Activated CD4-positive, alpha-beta T cell treated with anti-CD3 and anti-CD28 coated beads, Interleukin-10, Interleukin-2, amounts not matched to agents 100 ng/mL and 50 ng/mL, durations not matched to agents 16 hours and 8 hours (primary cell): ENCODE measurements at regions not wholly inside any gene's neighbourhood (a gene's known extent, or its start where the extent isn't known, plus 50 kb on each side); places are given as distances from the start of the nearest gene placed in this dataset.

Experiments used
- DNase-seq: peaks from one replicate; pipeline ENCODE4 v3.0.0-alpha.2; 2020

GRCh38 chr16:7090628-7091115 is 242.0 kb upstream of the RBFOX1 start:
- DNase-seq, result no peak

GRCh38 chr16:7089751-7090150 is 242.9 kb upstream of the RBFOX1 start:
- DNase-seq, result no peak

GRCh38 chr16:7088711-7089110 is 243.9 kb upstream of the RBFOX1 start:
- DNase-seq, result no peak

- DNase-seq, result peak; percentile 1
These were observed 245.6 kb upstream of the RBFOX1 start for GRCh38 chr16:7086822-7087616.

GRCh38 chr16:7085776-7086175 is 246.9 kb upstream of the RBFOX1 start:
- DNase-seq, result no peak

GRCh38 chr16:7083096-7083495 is 249.5 kb upstream of the RBFOX1 start:
- no peak for DNase-seq

GRCh38 chr16:7077636-7078035 is 255.0 kb upstream of the RBFOX1 start:
- no peak for DNase-seq

GRCh38 chr16:7074715-7075114 is 257.9 kb upstream of the RBFOX1 start:
- DNase-seq, result no peak

GRCh38 chr16:7057458-7057857 is 275.2 kb upstream of the RBFOX1 start:
- no peak for DNase-seq

- no peak for DNase-seq
These were observed 277.2 kb upstream of the RBFOX1 start for GRCh38 chr16:7055443-7055842.

- no peak for DNase-seq
These were observed 280.9 kb upstream of the RBFOX1 start for GRCh38 chr16:7051591-7052349.

GRCh38 chr16:7044331-7044730 is 288.3 kb upstream of the RBFOX1 start:
- DNase-seq, result no peak

- no peak for DNase-seq
These were observed 294.2 kb upstream of the RBFOX1 start for GRCh38 chr16:7038475-7038874.

- DNase-seq, result no peak
These were observed 295.1 kb upstream of the RBFOX1 start for GRCh38 chr16:7037495-7037894.

- no peak for DNase-seq
These were observed 301.6 kb upstream of the RBFOX1 start for GRCh38 chr16:7031031-7031430.

GRCh38 chr16:7027401-7027800 is 305.2 kb upstream of the RBFOX1 start:
- DNase-seq, result no peak

GRCh38 chr16:7026639-7027038 is 306.0 kb upstream of the RBFOX1 start:
- no peak for DNase-seq

- DNase-seq, result peak; percentile 40
These were observed 306.9 kb upstream of the RBFOX1 start for GRCh38 chr16:7025616-7026190.

GRCh38 chr16:7021653-7022275 is 310.9 kb upstream of the RBFOX1 start:
- no peak for DNase-seq

- DNase-seq, result no peak
These were observed 315.5 kb upstream of the RBFOX1 start for GRCh38 chr16:7017006-7017662.

- no peak for DNase-seq
These were observed 317.9 kb upstream of the RBFOX1 start for GRCh38 chr16:7014756-7015155.

GRCh38 chr16:7013990-7014389 is 318.7 kb upstream of the RBFOX1 start:
- no peak for DNase-seq

- DNase-seq, result no peak
These were observed 328.4 kb upstream of the RBFOX1 start for GRCh38 chr16:7004266-7004665.
